ENCODE measurements at regions not wholly inside any gene's neighbourhood (a gene's known extent, or its start where the extent isn't known, plus 50 kb on each side); places are given as distances from the start of the nearest gene placed in this dataset.

GRCh38 chr1:30330644-30331043 lies 392.7 kb downstream of the MATN1 start:
- TF ChIP-seq FOXK2 (IDR thresholded peaks at IDR 0.05) (no peak), CUX1 (IDR thresholded peaks at IDR 0.05; ENCODE audit: insufficient replicate concordance, low read depth, low read length) (no peak), JUNB (IDR thresholded peaks at IDR 0.05) (no peak), ZNF592 (IDR thresholded peaks at IDR 0.05) (no peak), CHD4 (IDR thresholded peaks at IDR 0.05) (no peak), BHLHE40 (IDR thresholded peaks at IDR 0.05; ENCODE audit: borderline replicate concordance in 1 of 2, low read depth in 2 of 2, low read length in 1 of 2) (no peak), SMC3 (IDR thresholded peaks at IDR 0.05; ENCODE audit: borderline replicate concordance, low read length) (no peak), ESRRA (IDR thresholded peaks at IDR 0.05; ENCODE audit: low read length) (no peak), YBX1 (IDR thresholded peaks at IDR 0.05) (no peak)
- TF ChIP-seq, protein P1, sequence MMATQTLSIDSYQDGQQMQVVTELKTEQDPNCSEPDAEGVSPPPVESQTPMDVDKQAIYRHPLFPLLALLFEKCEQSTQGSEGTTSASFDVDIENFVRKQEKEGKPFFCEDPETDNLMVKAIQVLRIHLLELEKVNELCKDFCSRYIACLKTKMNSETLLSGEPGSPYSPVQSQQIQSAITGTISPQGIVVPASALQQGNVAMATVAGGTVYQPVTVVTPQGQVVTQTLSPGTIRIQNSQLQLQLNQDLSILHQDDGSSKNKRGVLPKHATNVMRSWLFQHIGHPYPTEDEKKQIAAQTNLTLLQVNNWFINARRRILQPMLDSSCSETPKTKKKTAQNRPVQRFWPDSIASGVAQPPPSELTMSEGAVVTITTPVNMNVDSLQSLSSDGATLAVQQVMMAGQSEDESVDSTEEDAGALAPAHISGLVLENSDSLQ (IDR thresholded peaks at IDR 0.05): no peak
- TF ChIP-seq, protein P2, sequence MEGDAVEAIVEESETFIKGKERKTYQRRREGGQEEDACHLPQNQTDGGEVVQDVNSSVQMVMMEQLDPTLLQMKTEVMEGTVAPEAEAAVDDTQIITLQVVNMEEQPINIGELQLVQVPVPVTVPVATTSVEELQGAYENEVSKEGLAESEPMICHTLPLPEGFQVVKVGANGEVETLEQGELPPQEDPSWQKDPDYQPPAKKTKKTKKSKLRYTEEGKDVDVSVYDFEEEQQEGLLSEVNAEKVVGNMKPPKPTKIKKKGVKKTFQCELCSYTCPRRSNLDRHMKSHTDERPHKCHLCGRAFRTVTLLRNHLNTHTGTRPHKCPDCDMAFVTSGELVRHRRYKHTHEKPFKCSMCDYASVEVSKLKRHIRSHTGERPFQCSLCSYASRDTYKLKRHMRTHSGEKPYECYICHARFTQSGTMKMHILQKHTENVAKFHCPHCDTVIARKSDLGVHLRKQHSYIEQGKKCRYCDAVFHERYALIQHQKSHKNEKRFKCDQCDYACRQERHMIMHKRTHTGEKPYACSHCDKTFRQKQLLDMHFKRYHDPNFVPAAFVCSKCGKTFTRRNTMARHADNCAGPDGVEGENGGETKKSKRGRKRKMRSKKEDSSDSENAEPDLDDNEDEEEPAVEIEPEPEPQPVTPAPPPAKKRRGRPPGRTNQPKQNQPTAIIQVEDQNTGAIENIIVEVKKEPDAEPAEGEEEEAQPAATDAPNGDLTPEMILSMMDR (IDR thresholded peaks at IDR 0.05 in 2 of 3, conservative IDR thresholded peaks at IDR 0.05 in 1 of 3; ENCODE audit: control insufficient read depth in 2 of 3, extremely low read depth in 1 of 3, insufficient read depth in 1 of 3, low read depth in 3 of 3, low read length in 3 of 3): no peak
- TF ChIP-seq, protein P3, sequence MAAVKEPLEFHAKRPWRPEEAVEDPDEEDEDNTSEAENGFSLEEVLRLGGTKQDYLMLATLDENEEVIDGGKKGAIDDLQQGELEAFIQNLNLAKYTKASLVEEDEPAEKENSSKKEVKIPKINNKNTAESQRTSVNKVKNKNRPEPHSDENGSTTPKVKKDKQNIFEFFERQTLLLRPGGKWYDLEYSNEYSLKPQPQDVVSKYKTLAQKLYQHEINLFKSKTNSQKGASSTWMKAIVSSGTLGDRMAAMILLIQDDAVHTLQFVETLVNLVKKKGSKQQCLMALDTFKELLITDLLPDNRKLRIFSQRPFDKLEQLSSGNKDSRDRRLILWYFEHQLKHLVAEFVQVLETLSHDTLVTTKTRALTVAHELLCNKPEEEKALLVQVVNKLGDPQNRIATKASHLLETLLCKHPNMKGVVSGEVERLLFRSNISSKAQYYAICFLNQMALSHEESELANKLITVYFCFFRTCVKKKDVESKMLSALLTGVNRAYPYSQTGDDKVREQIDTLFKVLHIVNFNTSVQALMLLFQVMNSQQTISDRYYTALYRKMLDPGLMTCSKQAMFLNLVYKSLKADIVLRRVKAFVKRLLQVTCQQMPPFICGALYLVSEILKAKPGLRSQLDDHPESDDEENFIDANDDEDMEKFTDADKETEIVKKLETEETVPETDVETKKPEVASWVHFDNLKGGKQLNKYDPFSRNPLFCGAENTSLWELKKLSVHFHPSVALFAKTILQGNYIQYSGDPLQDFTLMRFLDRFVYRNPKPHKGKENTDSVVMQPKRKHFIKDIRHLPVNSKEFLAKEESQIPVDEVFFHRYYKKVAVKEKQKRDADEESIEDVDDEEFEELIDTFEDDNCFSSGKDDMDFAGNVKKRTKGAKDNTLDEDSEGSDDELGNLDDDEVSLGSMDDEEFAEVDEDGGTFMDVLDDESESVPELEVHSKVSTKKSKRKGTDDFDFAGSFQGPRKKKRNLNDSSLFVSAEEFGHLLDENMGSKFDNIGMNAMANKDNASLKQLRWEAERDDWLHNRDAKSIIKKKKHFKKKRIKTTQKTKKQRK (IDR thresholded peaks at IDR 0.05; ENCODE audit: low read depth, low read length): no peak
